H1 (cell line): ENCODE measurements at regions not wholly inside any gene's neighbourhood (a gene's known extent, or its start where the extent isn't known, plus 50 kb on each side); places are given as distances from the start of the nearest gene placed in this dataset.

Experiments
- CTCF ChIA-PET: fragments of 300-600 bp; sonication (Branson Sonifier 250); formaldehyde crosslinking; loops from one replicate; lab custom pipeline; 2021; ENCODE audit not compliant: partially characterized antibody; lab: Charles Lee
- POLR2A ChIA-PET: fragments of 300-600 bp; sonication (Branson Sonifier 250); formaldehyde crosslinking; loops from one replicate; lab custom pipeline; 2021; ENCODE audit warnings: inconsistent platforms; ENCODE audit not compliant: partially characterized antibody; lab: Charles Lee
- DNase-seq, 2 experiments: peaks; one replicate each; pipeline versions ENCODE4 v3.0.0 to v3.0.0-alpha.2; 2010 to 2022; ENCODE audit warnings: low spot score in 2 of 2, low read depth in 1 of 2, mixed read lengths in 1 of 2
- FAIRE-seq: peaks from 2 replicates; lab custom pipeline; 2011; peaks lifted over from hg19 to GRCh38; lab: Jason Lieb, UNC
- H2AFZ ChIP-seq: 2 replicates; pipeline ENCODE4 v1.8.1; 2012; ENCODE audit warnings: low read length, inconsistent platforms
- H2AK5ac ChIP-seq: 2 replicates; pipeline ENCODE4 v1.6.1; 2013; ENCODE audit warnings: low read depth, low read length
- H2BK120ac ChIP-seq: replicated peaks from 2 replicates; pipeline ENCODE3; 2013; ENCODE audit warnings: low read depth, low read length, inconsistent platforms
- H2BK12ac ChIP-seq: 2 replicates; pipeline ENCODE4 v1.6.1; 2013; ENCODE audit warnings: low read depth, low read length
- H2BK15ac ChIP-seq: 2 replicates; pipeline ENCODE4 v1.6.1; 2013; ENCODE audit warnings: low read length
- H2BK20ac ChIP-seq: 2 replicates; pipeline ENCODE4 v1.6.1; 2013; ENCODE audit warnings: low read length
- H2BK5ac ChIP-seq: 2 replicates; pipeline ENCODE4 v1.6.1; 2013; ENCODE audit warnings: low read depth, low read length
- H3K14ac ChIP-seq: 2 replicates; pipeline ENCODE4 v1.6.1; 2013; ENCODE audit warnings: inconsistent platforms; ENCODE audit not compliant: insufficient read length
- H3K18ac ChIP-seq: 2 replicates; pipeline ENCODE4 v1.6.1; 2013; ENCODE audit warnings: low read length; ENCODE audit errors: extremely low read depth
- H3K23ac ChIP-seq: 2 replicates; pipeline ENCODE4 v1.6.1; 2013; ENCODE audit warnings: inconsistent platforms; ENCODE audit not compliant: insufficient read length
- H3K23me2 ChIP-seq: 2 replicates; pipeline ENCODE4 v1.6.1; 2013; ENCODE audit warnings: low read depth, low read length
- H3K27ac ChIP-seq: 2 replicates; pipeline ENCODE4 v1.6.1; 2011; ENCODE audit warnings: low read depth, low read length, inconsistent platforms
- H3K27me3 ChIP-seq, 4 experiments: replicated peaks in 1 of 4; 1 replicate in 1 of 4; 2 replicates in 3 of 4; pipeline versions ENCODE4 v1.6.1 to v1.8.1; 2011 to 2013; ENCODE audit warnings: low read length in 3 of 4, mild to moderate bottlenecking in 3 of 4, inconsistent platforms in 2 of 4, mixed read lengths in 2 of 4, moderate library complexity in 1 of 4; ENCODE audit not compliant: control insufficient read depth in 3 of 4, insufficient read depth in 3 of 4; ENCODE audit errors: extremely low read depth in 1 of 4
- H3K36me3 ChIP-seq, 4 experiments: 2 replicates each; pipeline versions ENCODE4 v1.6.1 to v1.8.1; 2011 to 2013; ENCODE audit warnings: mild to moderate bottlenecking in 4 of 4, low read length in 3 of 4, moderate library complexity in 2 of 4, control low read depth in 1 of 4, inconsistent platforms in 1 of 4; ENCODE audit not compliant: insufficient read depth in 4 of 4, control insufficient read depth in 2 of 4
- H3K4ac ChIP-seq: replicated peaks from 2 replicates; pipeline ENCODE3; 2013; ENCODE audit warnings: low read length, low read depth, mixed read lengths, inconsistent platforms; ENCODE audit not compliant: insufficient read length
- H3K4me1 ChIP-seq, 4 experiments: replicated peaks in 1 of 4; 1 replicate in 1 of 4; 2 replicates in 3 of 4; pipeline versions ENCODE4 v1.6.1 to v1.8.1; 2011 to 2013; ENCODE audit warnings: low read length in 3 of 4, inconsistent platforms in 2 of 4, mixed read lengths in 1 of 4; ENCODE audit not compliant: insufficient read depth in 4 of 4, control insufficient read depth in 3 of 4
- H3K4me2 ChIP-seq, 2 experiments: 2 replicates each; pipeline versions ENCODE4 v1.6.1 to v1.8.1; 2011 to 2013; ENCODE audit warnings: low read depth in 2 of 2, low read length in 2 of 2, control low read depth in 1 of 2, inconsistent platforms in 1 of 2, mild to moderate bottlenecking in 1 of 2; ENCODE audit not compliant: insufficient read depth in 1 of 2
- H3K4me3 ChIP-seq, 4 experiments: fragments of 200-600, 300-600 bp in 1 of 4; sonication (generic), shearing (Covaris generic), sonication (Bioruptor Twin) in 1 of 4; 2 replicates each; pipeline versions ENCODE4 v1.5.1 to v1.8.1; 2011 to 2016; ENCODE audit warnings: low read length in 4 of 4, low read depth in 3 of 4, control low read depth in 2 of 4, inconsistent platforms in 2 of 4, mild to moderate bottlenecking in 2 of 4, mixed read lengths in 1 of 4, moderate library complexity in 1 of 4; ENCODE audit not compliant: insufficient read depth in 2 of 4; ENCODE audit errors: extremely low read depth in 1 of 4
- H3K56ac ChIP-seq: replicated peaks from 2 replicates; pipeline ENCODE3; 2013; ENCODE audit warnings: low read depth, mild to moderate bottlenecking, mixed read lengths, low read length, inconsistent platforms; ENCODE audit not compliant: insufficient read length
- H3K79me1 ChIP-seq: 2 replicates; pipeline ENCODE4 v1.6.1; 2013; ENCODE audit warnings: low read depth, low read length, control low read depth
- H3K79me2 ChIP-seq, 2 experiments: 2 replicates each; pipeline versions ENCODE4 v1.6.1 to v1.8.1; 2012 to 2013; ENCODE audit warnings: low read length in 2 of 2, mild to moderate bottlenecking in 2 of 2, inconsistent platforms in 1 of 2; ENCODE audit not compliant: insufficient read depth in 2 of 2, control insufficient read depth in 1 of 2
- H3K9ac ChIP-seq, 4 experiments: replicated peaks in 1 of 4; 1 replicate in 1 of 4; 2 replicates in 3 of 4; pipeline versions ENCODE4 v1.6.1 to v1.8.1; 2011 to 2013; ENCODE audit warnings: low read depth in 3 of 4, low read length in 3 of 4, control low read depth in 2 of 4, mild to moderate bottlenecking in 2 of 4, moderate library complexity in 2 of 4, inconsistent platforms in 1 of 4; ENCODE audit errors: extremely low read depth in 1 of 4
- H3K9me3 ChIP-seq, 2 experiments: 2 replicates each; pipeline versions ENCODE4 v1.6.1 to v1.8.1; 2012 to 2013; ENCODE audit warnings: mild to moderate bottlenecking in 2 of 2, moderate library complexity in 2 of 2, control low read depth in 1 of 2, inconsistent platforms in 1 of 2, low read depth in 1 of 2, low read length in 1 of 2, mixed read lengths in 1 of 2; ENCODE audit not compliant: insufficient read depth in 2 of 2
- H4K20me1 ChIP-seq, 2 experiments: replicated peaks in 1 of 2; 2 replicates each; pipeline versions ENCODE3 to v1.8.1; 2011 to 2013; ENCODE audit warnings: inconsistent platforms in 2 of 2, low read length in 2 of 2, mild to moderate bottlenecking in 1 of 2; ENCODE audit not compliant: insufficient read depth in 2 of 2, control insufficient read depth in 1 of 2
- H4K5ac ChIP-seq: 2 replicates; pipeline ENCODE4 v1.6.1; 2013; ENCODE audit warnings: low read length, low read depth, mixed read lengths, inconsistent platforms; ENCODE audit not compliant: insufficient read length
- H4K8ac ChIP-seq: 2 replicates; pipeline ENCODE4 v1.8.0; 2013; ENCODE audit warnings: mild to moderate bottlenecking, moderate library complexity, low read length, inconsistent platforms; ENCODE audit not compliant: insufficient read depth; ENCODE audit errors: extremely low read depth
- H4K91ac ChIP-seq: replicated peaks from 2 replicates; pipeline ENCODE3; 2013; ENCODE audit warnings: low read length, mixed read lengths, inconsistent platforms; ENCODE audit not compliant: insufficient read length
- CBX8 ChIP-seq: fragments of 300-800, 300-1000 bp; sonication (generic); IDR thresholded peaks from 2 replicates; pipeline ENCODE4 v1.7.1; 2016; ENCODE audit warnings: low read depth, low read length, borderline replicate concordance
- CHD1 ChIP-seq: IDR thresholded peaks from 2 replicates; pipeline ENCODE4 v1.6.1; 2012; ENCODE audit warnings: low read depth, low read length, improper control_type of control experiment
- EZH2 ChIP-seq: fragments of 200-600 bp; sonication (generic); IDR thresholded peaks from 2 replicates; pipeline ENCODE4 v1.7.1; 2012; ENCODE audit warnings: low read depth, mild to moderate bottlenecking, moderate library complexity, low read length, inconsistent platforms; ENCODE audit not compliant: severe bottlenecking
- FOSL1 ChIP-seq: IDR thresholded peaks from 2 replicates; pipeline ENCODE4 v1.6.1; 2011; ENCODE audit warnings: mild to moderate bottlenecking, low read depth, low read length, moderate library complexity; ENCODE audit not compliant: insufficient read depth
- HDAC6 ChIP-seq: IDR thresholded peaks from one replicate; pipeline ENCODE4 v1.7.1; 2012; ENCODE audit warnings: low read depth, mild to moderate bottlenecking, inconsistent platforms, low read length, moderate library complexity
- KDM1A ChIP-seq: fragments of 200-600, 300-600 bp; sonication (generic); IDR thresholded peaks from 2 replicates; pipeline ENCODE4 v1.7.1; 2016; ENCODE audit warnings: mild to moderate bottlenecking, low read length, borderline replicate concordance
- NANOG ChIP-seq: IDR thresholded peaks from 2 replicates; pipeline ENCODE4 v1.6.1; 2011; ENCODE audit warnings: low read length, low read depth, mild to moderate bottlenecking, inconsistent platforms; ENCODE audit not compliant: insufficient read depth, poor library complexity, severe bottlenecking
- RFX5 ChIP-seq: IDR thresholded peaks from 2 replicates; pipeline ENCODE4 v1.6.1; 2011; ENCODE audit warnings: low read depth, low read length, improper control_type of control experiment, borderline replicate concordance
- SIX5 ChIP-seq: IDR thresholded peaks from 2 replicates; pipeline ENCODE4 v1.6.1; 2011; ENCODE audit warnings: mild to moderate bottlenecking, low read depth, low read length
- SP2 ChIP-seq: IDR thresholded peaks from 2 replicates; pipeline ENCODE4 v1.6.1; 2012; ENCODE audit warnings: mild to moderate bottlenecking, low read length, inconsistent platforms
- ZNF274 ChIP-seq: IDR thresholded peaks from 2 replicates; pipeline ENCODE4 v1.7.0; 2012; ENCODE audit warnings: low read length, borderline replicate concordance; ENCODE audit errors: extremely low read depth
- WGBS, 2 experiments: shearing (Covaris generic) in 1 of 2; methylation state at CpG; one replicate each; pipeline versions ENCODE4 v1.1.6 to v1.1.7; 2013 to 2015; ENCODE audit warnings: low lambda C conversion rate in 2 of 2, mixed read lengths in 2 of 2, inconsistent platforms in 1 of 2, low coverage in 1 of 2, missing lambda C conversion rate in 1 of 2; ENCODE audit not compliant: insufficient replicate concordance in 2 of 2, insufficient coverage in 1 of 2, insufficient read length in 1 of 2; ENCODE audit errors: extremely low coverage in 1 of 2, missing lambda C conversion rate in 1 of 2; 5-methylcytosine and 5-hydroxymethylcytosine counted together

DNA sequence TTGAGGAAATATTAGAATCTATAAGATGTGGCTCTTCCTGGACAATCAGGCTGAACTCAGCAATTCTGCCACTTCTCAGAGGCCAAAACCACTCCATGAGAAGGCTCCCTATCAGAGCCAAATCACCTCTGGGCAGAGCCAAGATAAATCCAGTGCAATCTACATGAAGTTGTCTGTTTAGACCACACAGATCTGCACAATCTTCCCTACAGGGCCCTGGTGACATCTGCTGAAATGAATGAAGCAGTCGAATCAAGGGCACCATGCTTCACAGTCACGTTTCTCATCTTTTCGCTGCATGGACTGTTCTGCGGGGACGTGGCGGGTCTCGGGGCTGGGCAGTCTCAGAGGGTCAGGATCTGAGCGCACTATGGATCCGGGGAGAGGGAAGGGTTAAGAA lies 60.1 kb upstream of the CD93 start:
- DNase-seq (no peak), FAIRE-seq (no peak)
- H2BK120ac ChIP-seq = no peak overlapping the region
- H2BK15ac ChIP-seq = no peak overlapping the region
- H2AK5ac ChIP-seq = no peak overlapping the region
- no peak overlapping the region for H3K27ac ChIP-seq
- H2BK12ac ChIP-seq = no peak overlapping the region
- H3K79me2 ChIP-seq = no peaks in the 10 kb centered on the region
- no peak overlapping the region for H3K4me2 ChIP-seq
- H3K9ac ChIP-seq = no peak overlapping the region
- H3K56ac ChIP-seq = no peak overlapping the region
- H4K5ac ChIP-seq = no peak overlapping the region
- H3K4ac ChIP-seq = no peak overlapping the region
- 95% methylated on average over 9 of the region's 9 CpGs; no CpG with 5 or more reads in 1 of the 2 experiments for WGBS, 2 experiments
- no peak for TF ChIP-seq HDAC6
- no peak for TF ChIP-seq RFX5
- TF ChIP-seq FOSL1 = no peak
- no peak for TF ChIP-seq EZH2
- no peak for TF ChIP-seq CBX8
- TF ChIP-seq SP2 = no peak
- TF ChIP-seq ZNF274 = no peak
- no peak for TF ChIP-seq KDM1A
- no peak for TF ChIP-seq CHD1
- no peak for TF ChIP-seq SIX5
- no peak for TF ChIP-seq NANOG
- no peaks in the 10 kb centered on the region for H4K20me1 ChIP-seq
- no peak overlapping the region for H2BK5ac ChIP-seq
- H3K79me1 ChIP-seq = no peaks in the 10 kb centered on the region
- H4K91ac ChIP-seq = no peak overlapping the region
- H3K4me1 ChIP-seq = peaks cover 0 to under 1% (median 0%) of the 10 kb centered on the region in 4 experiments; a peak in 1 of 7 replicates
- H3K27me3 ChIP-seq = no peaks in the 10 kb centered on the region
- no peak overlapping the region; the same call in 1 of the 2 replicates for H4K8ac ChIP-seq
- H3K18ac ChIP-seq = no peak overlapping the region
- H3K9me3 ChIP-seq = no peaks in the 10 kb centered on the region
- H3K23ac ChIP-seq = no peak overlapping the region
- H3K36me3 ChIP-seq = no peaks in the 10 kb centered on the region
- H2AFZ ChIP-seq = no peak overlapping the region
- H2BK20ac ChIP-seq = no peak overlapping the region
- H3K4me3 ChIP-seq = no peak overlapping the region
- ChIA-PET CTCF (interaction anchor here (0.6 to 2.1 kb wide), 6 partner anchors 10 to 171 kb away, joined by 3 to 6 read pairs (median 4); no protein-coding TSS in a partner anchor), POLR2A (no interaction called here)
- no peak overlapping the region for H3K14ac ChIP-seq
- H3K23me2 ChIP-seq = peaks cover 2% of the 10 kb centered on the region; the same call in 1 of the 2 replicates
